GM18867 (cell line): ENCODE measurements at regions not wholly inside any gene's neighbourhood (a gene's known extent, or its start where the extent isn't known, plus 50 kb on each side); places are given as distances from the start of the nearest gene placed in this dataset.
"Not testable (repeated sequence)": the region's sequence is repeated elsewhere in the genome, so short reads cannot be mapped to it uniquely, and the experiment has no call there.

Experiments
- ATAC-seq: cut with Tn5 transposase; IDR thresholded peaks from one replicate; pipeline ENCODE4 v1.9.1; 2021; ENCODE audit warnings: mild to moderate bottlenecking, moderate library complexity; ENCODE audit not compliant: unreplicated experiment

DNA sequence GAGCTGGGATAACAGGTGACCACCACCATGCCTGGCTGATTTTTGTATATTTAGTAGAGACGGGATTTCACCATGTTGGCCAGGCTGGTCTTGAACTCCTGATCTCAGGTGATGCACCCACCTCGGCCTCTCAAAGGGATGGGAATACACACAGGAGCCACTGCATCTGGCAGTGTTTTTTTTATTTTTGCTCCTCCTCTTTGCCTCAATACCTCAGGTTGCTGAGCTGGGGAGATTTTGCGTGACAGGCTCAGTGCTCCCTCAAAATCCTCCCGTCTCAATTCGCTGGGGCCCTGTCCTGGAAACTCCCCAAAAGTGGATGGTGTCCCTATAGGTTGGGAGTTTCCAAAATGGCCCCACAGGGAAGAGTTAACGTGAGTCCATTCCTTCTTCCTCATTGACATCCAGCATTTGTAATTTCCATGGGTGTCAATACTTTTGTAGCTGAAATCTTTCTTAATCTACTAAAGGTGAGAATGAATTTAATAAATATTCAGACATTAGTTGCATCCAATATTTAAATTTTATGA is 71.8 kb downstream of the GGTLC2 start:
- no peak for ATAC-seq

- ATAC-seq, result no peak
Measured at GRCh38 chr22:22717664-22718063, 73.2 kb downstream of the GGTLC2 start.

DNA sequence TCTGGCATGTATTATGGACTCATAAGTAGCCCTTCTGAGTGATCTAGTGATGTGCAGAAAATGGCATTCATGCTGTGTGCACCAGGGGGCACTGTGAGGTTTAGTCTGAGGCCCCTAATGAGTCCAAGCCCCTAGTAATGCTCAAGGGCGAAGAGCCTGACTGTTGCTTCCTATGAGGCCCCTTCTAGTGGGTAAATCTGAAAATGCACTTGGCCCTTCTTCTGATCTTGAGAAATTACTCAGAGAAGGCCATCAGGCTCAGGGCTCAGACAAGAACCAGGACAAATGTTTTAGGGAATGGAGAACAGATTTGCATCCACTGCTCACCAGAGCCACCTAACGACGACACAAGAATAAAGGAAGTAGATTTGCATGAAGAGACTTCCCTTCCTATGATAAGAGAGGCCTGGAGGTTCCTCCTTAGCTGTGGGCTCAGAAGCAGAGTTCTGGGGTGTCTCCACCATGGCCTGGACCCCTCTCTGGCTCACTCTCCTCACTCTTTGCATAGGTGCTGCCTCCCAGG is 75.8 kb downstream of the GGTLC2 start:
- ATAC-seq, result peak; percentile 58

DNA sequence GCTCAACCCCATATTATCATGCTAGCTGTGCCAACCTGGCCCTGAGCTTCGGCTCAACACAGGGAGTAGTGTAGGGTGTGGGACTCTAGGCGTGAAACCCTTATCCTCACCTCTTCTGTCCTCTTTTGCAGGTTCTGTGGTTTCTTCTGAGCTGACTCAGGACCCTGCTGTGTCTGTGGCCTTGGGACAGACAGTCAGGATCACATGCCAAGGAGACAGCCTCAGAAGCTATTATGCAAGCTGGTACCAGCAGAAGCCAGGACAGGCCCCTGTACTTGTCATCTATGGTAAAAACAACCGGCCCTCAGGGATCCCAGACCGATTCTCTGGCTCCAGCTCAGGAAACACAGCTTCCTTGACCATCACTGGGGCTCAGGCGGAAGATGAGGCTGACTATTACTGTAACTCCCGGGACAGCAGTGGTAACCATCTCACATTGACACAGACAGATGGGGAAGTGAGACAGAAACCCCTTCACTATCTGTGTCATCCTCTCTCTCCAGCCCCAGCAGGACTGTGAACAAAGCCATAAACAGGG is 76.4 kb downstream of the GGTLC2 start:
- peak; percentile 78 for ATAC-seq

GRCh38 chr22:22721681-22722354 is 77.4 kb downstream of the GGTLC2 start:
- no peak for ATAC-seq

DNA sequence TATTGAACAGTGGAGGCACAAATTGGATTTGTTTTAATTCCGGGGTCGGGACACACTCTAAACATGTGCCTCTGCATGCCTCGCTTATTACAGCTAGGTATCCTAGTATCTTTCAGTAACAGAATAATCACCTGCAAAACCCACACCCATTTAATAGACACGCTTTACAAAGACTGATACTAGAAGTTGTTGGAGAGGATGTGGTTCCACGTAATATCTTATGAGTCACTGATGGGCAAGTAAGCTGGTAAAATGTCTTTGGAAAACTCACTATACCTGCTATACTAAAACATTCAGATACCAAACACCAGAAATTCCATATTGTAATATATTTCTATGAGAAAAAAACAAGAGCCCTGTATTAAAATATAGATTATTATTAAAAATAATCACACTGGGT is 84.0 kb downstream of the GGTLC2 start:
- no peak for ATAC-seq

DNA sequence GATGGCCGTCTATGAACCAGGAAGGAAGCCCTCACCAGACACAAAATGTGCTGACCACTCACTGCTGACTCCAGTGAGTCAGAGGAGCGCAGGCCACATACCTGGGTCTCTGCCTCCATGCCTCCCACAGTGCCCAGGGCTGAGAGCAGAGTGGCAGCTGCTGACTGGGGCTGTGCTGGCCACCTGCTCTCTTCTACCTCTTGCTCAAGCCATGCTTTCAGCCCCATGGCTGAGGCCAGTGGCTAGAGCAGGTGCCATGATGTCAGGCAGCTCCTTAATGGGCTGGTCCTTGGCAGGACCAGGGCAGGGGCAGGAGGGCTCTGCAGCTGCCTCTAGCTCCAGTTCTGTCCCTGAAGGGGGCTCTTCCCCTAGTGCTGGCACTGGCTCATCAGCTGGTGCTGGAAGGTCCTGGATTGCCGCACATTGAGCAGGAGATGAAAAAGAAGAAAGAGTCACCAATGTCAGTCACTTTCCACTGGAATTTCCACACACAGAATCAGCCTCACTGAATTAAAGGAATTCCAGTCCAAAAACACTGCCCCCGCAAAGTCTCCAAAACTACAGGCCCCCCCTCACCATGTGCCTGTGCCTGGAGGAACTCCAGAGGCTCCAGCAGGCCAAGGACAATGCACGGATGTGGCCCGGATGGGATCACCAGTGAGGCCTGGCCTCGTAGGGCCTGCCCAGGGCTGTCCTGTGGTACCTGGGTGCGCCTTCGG is 86.4 kb downstream of the GGTLC2 start:
- no peak for ATAC-seq

GRCh38 chr22:22731374-22731676 is 86.9 kb downstream of the GGTLC2 start:
- ATAC-seq, result no peak

GRCh38 chr22:22733006-22733405 is 88.6 kb downstream of the GGTLC2 start:
- ATAC-seq, result not testable (repeated sequence)

- ATAC-seq, result no peak
Measured at GRCh38 chr22:22733881-22734373, 89.5 kb downstream of the GGTLC2 start.

DNA sequence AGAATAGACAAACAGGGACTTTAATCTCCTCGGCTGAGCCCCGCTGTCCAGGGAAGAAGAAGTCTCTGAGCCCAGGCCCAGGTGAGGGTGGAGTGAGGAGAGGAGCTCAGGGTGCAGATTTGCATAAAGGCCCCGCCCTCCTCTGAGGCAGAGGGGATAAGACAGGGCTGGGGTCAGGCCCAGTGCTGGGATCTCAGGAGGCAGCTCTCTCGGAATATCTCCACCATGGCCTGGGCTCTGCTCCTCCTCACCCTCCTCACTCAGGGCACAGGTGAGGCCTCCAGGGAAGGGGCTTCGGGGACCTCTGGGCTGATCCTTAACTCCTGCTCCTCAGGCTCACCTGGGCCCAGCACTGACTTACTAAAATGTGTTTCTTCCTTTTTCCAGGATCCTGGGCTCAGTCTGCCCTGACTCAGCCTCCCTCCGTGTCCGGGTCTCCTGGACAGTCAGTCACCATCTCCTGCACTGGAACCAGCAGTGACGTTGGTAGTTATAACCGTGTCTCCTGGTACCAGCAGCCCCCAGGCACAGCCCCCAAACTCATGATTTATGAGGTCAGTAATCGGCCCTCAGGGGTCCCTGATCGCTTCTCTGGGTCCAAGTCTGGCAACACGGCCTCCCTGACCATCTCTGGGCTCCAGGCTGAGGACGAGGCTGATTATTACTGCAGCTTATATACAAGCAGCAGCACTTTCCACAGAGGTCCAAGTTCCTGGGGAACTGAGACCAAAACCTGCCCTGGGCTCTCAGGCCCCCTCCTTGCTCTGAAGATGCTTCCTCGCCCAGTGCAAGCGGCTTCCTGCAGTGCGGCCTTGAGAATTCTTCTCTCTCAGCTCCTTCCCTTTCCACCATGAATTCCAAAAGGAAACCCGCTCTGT is 90.2 kb downstream of the GGTLC2 start:
- ATAC-seq, result not testable (repeated sequence)

DNA sequence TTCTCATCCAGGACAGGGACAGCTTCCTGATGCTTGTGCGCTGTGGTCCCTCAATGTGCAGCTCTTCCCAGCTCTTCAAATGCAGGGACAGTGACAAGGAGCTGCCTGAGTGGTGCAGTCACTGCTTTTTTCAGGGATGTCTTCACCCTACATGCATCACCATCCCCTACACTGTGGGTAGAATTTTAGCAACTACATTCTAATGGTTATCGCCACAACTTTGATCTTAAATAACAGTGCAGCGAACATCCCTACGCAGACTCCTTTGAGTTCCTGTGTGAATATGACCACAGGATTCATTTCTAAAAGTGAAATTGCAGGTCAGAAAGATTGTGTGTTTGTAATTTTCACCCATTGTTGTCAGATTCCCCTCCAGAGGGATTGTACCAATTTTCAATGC is 90.9 kb downstream of the GGTLC2 start:
- not testable (repeated sequence) for ATAC-seq

DNA sequence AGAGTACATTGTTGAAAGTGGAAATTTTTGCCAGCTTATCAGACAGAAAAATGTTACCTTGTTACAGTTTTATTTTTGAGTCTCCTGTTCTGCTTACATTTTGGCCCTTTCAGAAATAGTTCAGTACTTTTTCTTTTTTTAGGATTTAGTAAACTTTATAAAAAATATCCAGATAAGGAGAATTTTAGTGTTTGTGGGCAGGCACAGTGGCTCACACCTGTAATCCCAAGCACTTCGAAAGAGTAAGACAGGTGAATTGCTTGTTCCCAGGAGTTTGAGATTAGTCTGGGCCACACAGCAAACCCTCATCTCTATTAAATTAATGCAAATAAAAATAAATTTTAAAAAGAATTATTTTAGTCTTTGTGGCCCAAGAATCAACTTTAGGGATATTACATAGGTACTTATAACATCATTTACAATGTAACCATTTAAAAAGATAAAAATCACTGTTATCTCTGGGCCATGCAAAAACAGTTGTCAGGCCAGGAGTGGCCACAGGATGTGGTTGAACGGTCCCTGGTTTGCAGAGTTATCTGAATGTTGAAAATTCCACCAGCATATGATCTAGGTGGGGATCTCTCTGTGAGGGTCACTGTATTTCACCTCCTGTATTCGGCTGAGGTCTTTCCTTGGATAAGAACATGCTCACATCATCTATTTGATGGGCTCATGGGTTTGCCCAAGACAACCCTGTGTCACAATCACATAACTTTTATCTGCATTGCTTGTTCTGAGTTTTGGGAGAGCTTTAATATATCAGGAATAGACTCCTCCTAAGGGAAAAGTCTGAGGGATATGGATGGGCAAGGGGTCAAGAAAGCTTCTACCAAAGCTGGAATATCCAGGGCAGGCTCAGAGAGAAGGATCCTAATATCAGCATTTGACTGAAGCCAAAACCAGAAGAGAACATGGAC is 91.5 kb downstream of the GGTLC2 start:
- ATAC-seq, result no peak

- ATAC-seq, result no peak
Measured at GRCh38 chr22:22737590-22737989, 93.2 kb downstream of the GGTLC2 start.

DNA sequence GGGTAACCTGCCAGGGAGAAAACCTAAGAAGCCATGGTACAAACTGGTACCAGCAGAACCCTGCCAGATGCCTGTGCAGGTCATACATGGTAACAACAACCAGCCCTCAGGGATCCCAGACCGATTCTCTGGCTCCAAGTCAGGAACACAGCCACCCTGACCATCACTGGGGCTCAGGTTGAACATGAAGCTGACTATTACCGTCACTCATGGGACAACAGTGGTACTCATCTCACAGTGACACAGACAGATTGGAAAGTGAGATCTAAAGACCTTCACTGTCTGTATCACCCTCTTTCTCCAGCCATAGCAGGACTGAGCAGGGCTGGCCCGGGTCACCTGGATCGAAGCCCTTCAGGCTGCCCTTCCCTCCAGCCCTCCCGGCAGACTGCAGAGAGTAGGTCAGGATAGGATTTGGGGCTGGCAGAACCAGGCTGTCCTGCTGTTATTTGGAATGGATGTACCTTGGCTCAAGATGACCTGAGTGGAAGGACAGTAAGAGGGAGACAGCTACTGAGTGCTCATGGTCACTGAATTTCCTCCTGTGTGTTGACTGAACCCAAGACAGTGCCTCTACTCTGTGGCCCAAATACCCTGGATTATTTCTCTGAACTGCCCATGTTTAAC is 94.7 kb downstream of the GGTLC2 start:
- ATAC-seq, result no peak

GRCh38 chr22:22740560-22741276 is 96.3 kb downstream of the GGTLC2 start:
- ATAC-seq, result no peak

DNA sequence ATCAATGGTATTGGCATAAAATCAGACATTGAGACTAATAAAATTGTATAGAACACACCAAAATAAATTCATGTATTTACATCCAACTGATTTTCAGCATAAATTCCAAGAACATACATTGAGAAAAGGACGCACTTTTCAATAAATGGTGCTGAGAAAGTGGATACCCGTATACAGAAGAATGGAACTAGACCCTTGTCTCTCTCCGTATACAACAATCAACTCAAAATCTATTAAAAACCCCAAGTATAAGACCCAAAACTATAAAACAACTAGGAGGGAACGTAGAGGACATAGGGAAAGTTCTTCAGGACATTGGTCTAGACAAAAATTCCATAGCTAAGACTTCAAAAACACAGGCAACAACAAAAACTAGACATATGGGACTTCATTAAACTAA is 97.4 kb downstream of the GGTLC2 start:
- ATAC-seq, result no peak

DNA sequence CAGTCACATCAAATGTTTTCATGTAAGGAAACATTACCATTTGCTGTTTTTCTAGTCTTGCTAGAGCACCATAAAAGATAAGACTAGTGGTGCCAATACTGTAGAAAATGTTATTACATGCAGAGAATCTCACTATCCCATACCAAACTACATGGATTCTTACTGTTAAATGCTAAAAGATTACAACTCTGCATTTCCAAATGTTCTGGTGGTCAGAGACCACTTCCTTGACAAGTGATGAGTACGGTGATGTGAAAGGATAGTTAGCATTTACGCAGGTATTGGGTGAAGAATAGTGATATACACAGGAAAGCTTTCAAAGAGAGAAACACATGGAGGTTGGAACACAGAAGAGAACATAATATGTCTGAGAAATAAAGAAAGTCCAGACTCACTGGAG is 98.2 kb downstream of the GGTLC2 start:
- no peak for ATAC-seq
